ENCODE measurements at regions not wholly inside any gene's neighbourhood (a gene's known extent, or its start where the extent isn't known, plus 50 kb on each side); places are given as distances from the start of the nearest gene placed in this dataset.

- Histone ChIP-seq H3K4me1 (ENCODE audit: insufficient read depth, low read length) (no peaks in the 10 kb centered on the region), H3K27ac (ENCODE audit: low read length) (no peak overlapping the region), H3F3A (ENCODE audit: low read length, unreplicated experiment) (no peaks in the 10 kb centered on the region), H3K9me3 (ENCODE audit: low read length) (no peaks in the 10 kb centered on the region), H3K9ac (ENCODE audit: low read length) (no peak overlapping the region), H3K36me3 (ENCODE audit: low read depth, low read length) (no peaks in the 10 kb centered on the region), H3K9me2 (replicated peaks; ENCODE audit: low read length) (no peaks in the 10 kb centered on the region), H2AFZ (ENCODE audit: low read length) (no peak overlapping the region), H4K20me1 (ENCODE audit: low read length) (no peaks in the 10 kb centered on the region), H3K4me2 (ENCODE audit: low read length) (peak overlapping the region; percentile 37; the same call in 1 of the 2 replicates), H3K79me2 (ENCODE audit: low read length) (no peaks in the 10 kb centered on the region), H3K4me3 (ENCODE audit: low read length) (no peak overlapping the region), H3K27me3 (ENCODE audit: low read length) (no peaks in the 10 kb centered on the region)
- ChIA-PET CTCF (interaction anchor here (1.1 kb wide), 1 partner anchor 115 kb away, joined by 3 read pairs; no protein-coding TSS in a partner anchor), POLR2A (ENCODE audit: unreplicated experiment) (no interaction called here)
- BruUV-seq (replicated peaks) = no TSS peak
- ATAC-seq (peak; percentile 55), DNase-seq (peak; percentile 54)
- no peak for TF ChIP-seq EZH2 (IDR thresholded peaks at IDR 0.05; ENCODE audit: low read length, unreplicated experiment)
- TF ChIP-seq CTCF (conservative IDR thresholded peaks at IDR 0.05; ENCODE audit: low read depth, low read length) = peak; percentile 62
- intact Hi-C loops (cut with micrococcal nuclease) = loop anchor here (2.0 to 10.0 kb wide), 2 partner anchors 47 to 115 kb away; no protein-coding TSS in a partner anchor
Observed at GRCh38 chr10:2927958-2928840, 139.1 kb upstream of the PFKP start.

- no peak overlapping the region for H3K27ac ChIP-seq (ENCODE audit: low read length)
- no peak for DNase-seq
- H3K4me2 ChIP-seq (ENCODE audit: low read length) = no peak overlapping the region
- H3K36me3 ChIP-seq (ENCODE audit: low read depth, low read length) = no peaks in the 10 kb centered on the region
- intact Hi-C loops (cut with micrococcal nuclease) = loop anchor here (10.0 kb wide), 1 partner anchor 48 kb away; no protein-coding TSS in a partner anchor
- BruUV-seq (replicated peaks) = no TSS peak
- POLR2A ChIA-PET (ENCODE audit: unreplicated experiment) = no interaction called here
- CTCF ChIA-PET = no interaction called here
- no peaks in the 10 kb centered on the region for H3K27me3 ChIP-seq (ENCODE audit: low read length)
- H3F3A ChIP-seq (ENCODE audit: low read length, unreplicated experiment) = no peaks in the 10 kb centered on the region
- no peaks in the 10 kb centered on the region for H3K79me2 ChIP-seq (ENCODE audit: low read length)
- no peak overlapping the region for H3K9ac ChIP-seq (ENCODE audit: low read length)
- H3K9me2 ChIP-seq (replicated peaks; ENCODE audit: low read length) = no peaks in the 10 kb centered on the region
- ATAC-seq = no peak
- H2AFZ ChIP-seq (ENCODE audit: low read length) = no peak overlapping the region
- TF ChIP-seq CTCF (conservative IDR thresholded peaks at IDR 0.05; ENCODE audit: low read depth, low read length) = no peak
- TF ChIP-seq EZH2phosphoT487 (IDR thresholded peaks at IDR 0.05; ENCODE audit: borderline replicate concordance, low read length) = no peak
- no peak for TF ChIP-seq EZH2 (IDR thresholded peaks at IDR 0.05; ENCODE audit: low read length, unreplicated experiment)
- no peak overlapping the region for H3K4me3 ChIP-seq (ENCODE audit: low read length)
- 0 out of 2 replicates have a peak, but pooled peaks cover 3% of the 10 kb centered on the region for H3K4me1 ChIP-seq (ENCODE audit: insufficient read depth, low read length)
- H3K9me3 ChIP-seq (ENCODE audit: low read length) = no peaks in the 10 kb centered on the region
- H4K20me1 ChIP-seq (ENCODE audit: low read length) = no peaks in the 10 kb centered on the region
Observed at GRCh38 chr10:2926918-2927660, 140.3 kb upstream of the PFKP start.

Measured in PC-3 (cell line).